ENCODE measurements at regions not wholly inside any gene's neighbourhood (a gene's known extent, or its start where the extent isn't known, plus 50 kb on each side); places are given as distances from the start of the nearest gene placed in this dataset.
"Not testable (repeated sequence)": the region's sequence is repeated elsewhere in the genome, so short reads cannot be mapped to it uniquely, and the experiment has no call there.

- no peak for DNase-seq
Measured at GRCh38 chr1:221602830-221603229, 139.1 kb downstream of the DUSP10 start.

- not testable (repeated sequence) for DNase-seq
Measured at GRCh38 chr1:221604390-221604789, 137.5 kb downstream of the DUSP10 start.

GRCh38 chr1:221604948-221605347 is 136.9 kb downstream of the DUSP10 start:
- no peak for DNase-seq

- no peak for DNase-seq
Measured at GRCh38 chr1:221605569-221605968, 136.3 kb downstream of the DUSP10 start.

- no peak for DNase-seq
Measured at GRCh38 chr1:221606256-221606655, 135.6 kb downstream of the DUSP10 start.

- DNase-seq = no peak
Measured at GRCh38 chr1:221608835-221609320, 133.0 kb downstream of the DUSP10 start.

- DNase-seq = no peak
Measured at GRCh38 chr1:221611656-221612046, 130.2 kb downstream of the DUSP10 start.

- no peak for DNase-seq
Measured at GRCh38 chr1:221612047-221612777, 129.7 kb downstream of the DUSP10 start.

- no peak for DNase-seq
Measured at GRCh38 chr1:221620437-221621384, 121.2 kb downstream of the DUSP10 start.

GRCh38 chr1:221621683-221622082 is 120.2 kb downstream of the DUSP10 start:
- no peak for DNase-seq

GRCh38 chr1:221622389-221622788 is 119.5 kb downstream of the DUSP10 start:
- no peak for DNase-seq

GRCh38 chr1:221625026-221625425 is 116.9 kb downstream of the DUSP10 start:
- DNase-seq = no peak

- DNase-seq = no peak
Measured at GRCh38 chr1:221626041-221626440, 115.8 kb downstream of the DUSP10 start.

GRCh38 chr1:221630236-221630635 is 111.7 kb downstream of the DUSP10 start:
- no peak for DNase-seq

GRCh38 chr1:221631556-221631955 is 110.3 kb downstream of the DUSP10 start:
- DNase-seq = no peak

- DNase-seq = no peak
Measured at GRCh38 chr1:221632072-221632471, 109.8 kb downstream of the DUSP10 start.

- DNase-seq = no peak
Measured at GRCh38 chr1:221633841-221634409, 108.0 kb downstream of the DUSP10 start.

- no peak for DNase-seq
Measured at GRCh38 chr1:221634606-221635005, 107.3 kb downstream of the DUSP10 start.

- no peak for DNase-seq
Measured at GRCh38 chr1:221635305-221635704, 106.6 kb downstream of the DUSP10 start.

- no peak for DNase-seq
Measured at GRCh38 chr1:221636096-221636495, 105.8 kb downstream of the DUSP10 start.

- DNase-seq = no peak
Measured at GRCh38 chr1:221636967-221637366, 104.9 kb downstream of the DUSP10 start.

GRCh38 chr1:221637641-221638041 is 104.2 kb downstream of the DUSP10 start:
- no peak for DNase-seq

GRCh38 chr1:221638595-221638994 is 103.3 kb downstream of the DUSP10 start:
- DNase-seq = no peak

- DNase-seq = no peak
Measured at GRCh38 chr1:221641811-221642210, 100.1 kb downstream of the DUSP10 start.
